ENCODE measurements at regions not wholly inside any gene's neighbourhood (a gene's known extent, or its start where the extent isn't known, plus 50 kb on each side); places are given as distances from the start of the nearest gene placed in this dataset.

DNA sequence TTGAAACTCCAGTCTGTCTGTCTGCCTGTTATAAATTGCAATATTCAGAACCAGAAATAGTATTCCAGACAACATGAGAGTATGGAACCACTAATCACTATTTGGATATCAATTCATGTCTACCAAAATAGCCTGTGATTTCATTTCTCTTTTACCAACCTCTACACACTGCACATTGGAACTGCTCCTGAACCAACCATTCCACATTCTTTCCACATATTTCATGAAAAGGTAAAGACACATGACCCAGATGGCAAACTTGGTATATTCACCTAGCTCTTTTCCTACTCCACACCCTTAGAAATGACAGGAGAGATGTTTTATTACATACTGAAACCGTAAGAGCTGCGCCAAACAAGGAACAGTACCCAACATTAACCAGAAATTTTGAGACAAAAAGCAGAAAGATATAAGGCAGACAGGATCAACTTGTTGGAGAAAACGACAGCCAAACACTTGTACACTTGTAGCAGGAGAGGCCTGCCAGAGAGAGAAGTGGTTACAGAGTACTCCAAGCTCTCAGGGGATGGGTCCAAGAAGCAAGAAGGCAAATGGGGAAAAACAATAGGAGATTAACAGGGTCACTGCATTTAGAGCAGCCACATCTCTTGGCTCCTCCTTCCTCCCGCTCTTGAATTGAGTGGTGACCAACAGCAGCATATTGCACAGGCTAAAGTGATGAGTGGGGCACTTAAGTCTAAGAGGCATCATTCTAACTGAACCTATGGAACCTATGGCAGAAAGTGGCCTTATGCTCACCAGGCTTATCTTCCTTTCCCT lies 148.7 kb downstream of the SETD4 start (continued):
- TF ChIP-seq, protein P1, sequence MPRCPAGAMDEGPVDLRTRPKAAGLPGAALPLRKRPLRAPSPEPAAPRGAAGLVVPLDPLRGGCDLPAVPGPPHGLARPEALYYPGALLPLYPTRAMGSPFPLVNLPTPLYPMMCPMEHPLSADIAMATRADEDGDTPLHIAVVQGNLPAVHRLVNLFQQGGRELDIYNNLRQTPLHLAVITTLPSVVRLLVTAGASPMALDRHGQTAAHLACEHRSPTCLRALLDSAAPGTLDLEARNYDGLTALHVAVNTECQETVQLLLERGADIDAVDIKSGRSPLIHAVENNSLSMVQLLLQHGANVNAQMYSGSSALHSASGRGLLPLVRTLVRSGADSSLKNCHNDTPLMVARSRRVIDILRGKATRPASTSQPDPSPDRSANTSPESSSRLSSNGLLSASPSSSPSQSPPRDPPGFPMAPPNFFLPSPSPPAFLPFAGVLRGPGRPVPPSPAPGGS (IDR thresholded peaks at IDR 0.05) = no peak
- TF ChIP-seq, protein P2, sequence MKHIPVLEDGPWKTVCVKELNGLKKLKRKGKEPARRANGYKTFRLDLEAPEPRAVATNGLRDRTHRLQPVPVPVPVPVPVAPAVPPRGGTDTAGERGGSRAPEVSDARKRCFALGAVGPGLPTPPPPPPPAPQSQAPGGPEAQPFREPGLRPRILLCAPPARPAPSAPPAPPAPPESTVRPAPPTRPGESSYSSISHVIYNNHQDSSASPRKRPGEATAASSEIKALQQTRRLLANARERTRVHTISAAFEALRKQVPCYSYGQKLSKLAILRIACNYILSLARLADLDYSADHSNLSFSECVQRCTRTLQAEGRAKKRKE (CRISPR knock-in tag; IDR thresholded peaks at IDR 0.05; ENCODE audit: low read depth) = no peak
- TF ChIP-seq HOXB5 (CRISPR knock-in tag; IDR thresholded peaks at IDR 0.05) = no peak

DNA sequence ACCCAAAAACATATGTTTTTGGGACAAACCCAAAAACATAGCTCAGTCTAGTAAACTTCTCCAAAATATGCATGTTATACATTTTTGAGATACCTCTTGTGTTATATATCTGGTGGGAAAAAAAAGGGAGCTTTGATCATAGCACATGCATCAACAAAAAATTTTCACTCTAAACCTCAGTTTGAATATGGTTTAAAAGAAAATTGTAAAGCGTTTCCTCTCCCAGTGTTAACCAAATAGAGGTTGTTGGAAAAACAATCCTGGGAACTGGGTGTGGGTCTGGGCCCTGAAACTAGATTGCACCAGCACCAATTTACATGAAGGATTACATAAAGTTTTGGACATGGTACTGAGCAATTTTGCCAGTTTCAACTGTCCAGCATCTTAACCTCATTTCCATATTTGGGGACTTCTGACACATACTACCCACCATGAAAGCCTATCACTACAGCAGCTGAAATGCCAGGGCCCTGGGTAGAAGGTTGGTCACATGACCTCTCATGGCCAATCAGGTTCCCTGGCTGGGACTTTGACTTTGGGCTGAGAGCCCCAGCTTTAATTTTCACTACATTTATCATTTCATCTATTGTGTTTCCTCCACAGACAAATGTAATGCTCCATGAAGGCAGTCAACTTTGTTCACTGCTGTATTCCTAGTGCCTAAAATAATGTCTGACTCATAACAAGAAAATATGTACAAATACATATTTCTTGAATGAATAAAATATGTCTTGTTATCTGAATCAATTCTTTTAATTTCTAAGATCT lies 150.7 kb downstream of the SETD4 start:
- TF ChIP-seq ZNF302 (CRISPR knock-in tag; IDR thresholded peaks at IDR 0.05) = no peak
- no peak for TF ChIP-seq MAFK (IDR thresholded peaks at IDR 0.05; ENCODE audit: partially characterized antibody)
- TF ChIP-seq RAD21 (conservative IDR thresholded peaks at IDR 0.05 in 1 of 2, IDR thresholded peaks at IDR 0.05 in 1 of 2) = no peak
- H3K27ac ChIP-seq = no peak overlapping the region
- ATAC-seq = no peak
- no peak overlapping the region for H3K4me3 ChIP-seq
- FAIRE-seq = no peak
- WGBS (ENCODE audit: missing lambda C conversion rate) = 11% methylated on average over 1 of the region's 1 CpG
- no peak for DNase-seq (ENCODE audit: low read depth in 1 of 2, low spot score in 1 of 2)
- ChIA-PET CTCF (interaction anchor here (1.2 kb wide), 1 partner anchor 9 kb away, joined by 3 read pairs; no protein-coding TSS in a partner anchor), POLR2A (no interaction called here)
- no peaks in the 10 kb centered on the region for H3K9me3 ChIP-seq
- H3K4me2 ChIP-seq = no peak overlapping the region
- no peaks in the 10 kb centered on the region for H3K4me1 ChIP-seq

DNA sequence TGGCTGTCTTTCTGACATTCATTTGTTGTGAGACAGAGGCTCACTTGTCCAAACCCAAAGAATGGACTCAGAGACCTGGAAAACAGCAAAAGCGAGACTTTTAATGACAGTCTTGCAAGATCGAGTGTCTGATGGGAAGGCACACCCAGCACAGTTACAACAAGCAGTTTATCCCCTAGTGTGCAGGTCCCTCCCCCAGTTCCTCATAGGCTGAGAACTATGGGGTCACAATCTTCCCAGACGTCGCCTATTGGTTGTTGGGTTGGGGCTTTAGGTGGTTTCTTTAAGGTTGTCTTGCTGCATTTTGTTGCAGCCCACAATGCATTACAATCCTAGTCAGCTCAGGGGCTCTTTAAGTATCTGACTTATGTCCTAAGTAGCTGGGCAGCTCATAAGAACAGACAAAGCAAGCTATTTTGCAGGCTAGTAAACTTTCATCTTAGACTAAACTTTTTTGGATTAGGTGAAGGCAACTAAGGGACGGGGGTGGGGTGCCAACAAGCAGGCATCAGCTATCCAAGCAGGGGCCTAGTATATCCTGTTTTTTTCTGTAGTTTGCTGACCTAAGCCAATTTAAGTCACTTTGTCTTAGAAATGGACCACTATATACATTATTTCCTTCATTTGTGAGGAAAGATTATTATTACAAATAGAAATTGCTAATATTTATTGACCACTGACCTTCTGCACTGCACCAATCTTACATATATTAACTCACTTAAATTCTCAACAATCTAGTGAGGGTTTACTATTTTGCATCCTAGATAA lies 151.8 kb downstream of the SETD4 start:
- no peak for ATAC-seq
- WGBS (ENCODE audit: missing lambda C conversion rate) = 71% methylated on average over 4 of the region's 5 CpGs
- POLR2A ChIA-PET = no interaction called here

More for the DNA sequence above, 151.8 kb downstream of the SETD4 start:
- TF ChIP-seq EHMT2 (IDR thresholded peaks at IDR 0.05; ENCODE audit: low read depth) (no peak), EP300 (IDR thresholded peaks at IDR 0.05) (no peak), MAFK (IDR thresholded peaks at IDR 0.05; ENCODE audit: partially characterized antibody) (no peak), SREBF2 (IDR thresholded peaks at IDR 0.05) (no peak), TFCP2L1 (CRISPR knock-in tag; IDR thresholded peaks at IDR 0.05) (no peak), POLR2A (IDR thresholded peaks at IDR 0.05; ENCODE audit: low read length) (no peak), MAZ (IDR thresholded peaks at IDR 0.05; ENCODE audit: borderline replicate concordance, low read depth, low read length) (no peak), HOXB5 (CRISPR knock-in tag; IDR thresholded peaks at IDR 0.05) (no peak), POLR2AphosphoS2 (conservative IDR thresholded peaks at IDR 0.05; ENCODE audit: low read length) (no peak), EHF (CRISPR knock-in tag; IDR thresholded peaks at IDR 0.05) (no peak), JUNB (IDR thresholded peaks at IDR 0.05) (no peak), HOXB13 (CRISPR knock-in tag; IDR thresholded peaks at IDR 0.05; ENCODE audit: low read depth) (no peak)
- TF ChIP-seq, protein P3, sequence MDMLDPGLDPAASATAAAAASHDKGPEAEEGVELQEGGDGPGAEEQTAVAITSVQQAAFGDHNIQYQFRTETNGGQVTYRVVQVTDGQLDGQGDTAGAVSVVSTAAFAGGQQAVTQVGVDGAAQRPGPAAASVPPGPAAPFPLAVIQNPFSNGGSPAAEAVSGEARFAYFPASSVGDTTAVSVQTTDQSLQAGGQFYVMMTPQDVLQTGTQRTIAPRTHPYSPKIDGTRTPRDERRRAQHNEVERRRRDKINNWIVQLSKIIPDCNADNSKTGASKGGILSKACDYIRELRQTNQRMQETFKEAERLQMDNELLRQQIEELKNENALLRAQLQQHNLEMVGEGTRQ (IDR thresholded peaks at IDR 0.05) = no peak
- TF ChIP-seq, protein P4, sequence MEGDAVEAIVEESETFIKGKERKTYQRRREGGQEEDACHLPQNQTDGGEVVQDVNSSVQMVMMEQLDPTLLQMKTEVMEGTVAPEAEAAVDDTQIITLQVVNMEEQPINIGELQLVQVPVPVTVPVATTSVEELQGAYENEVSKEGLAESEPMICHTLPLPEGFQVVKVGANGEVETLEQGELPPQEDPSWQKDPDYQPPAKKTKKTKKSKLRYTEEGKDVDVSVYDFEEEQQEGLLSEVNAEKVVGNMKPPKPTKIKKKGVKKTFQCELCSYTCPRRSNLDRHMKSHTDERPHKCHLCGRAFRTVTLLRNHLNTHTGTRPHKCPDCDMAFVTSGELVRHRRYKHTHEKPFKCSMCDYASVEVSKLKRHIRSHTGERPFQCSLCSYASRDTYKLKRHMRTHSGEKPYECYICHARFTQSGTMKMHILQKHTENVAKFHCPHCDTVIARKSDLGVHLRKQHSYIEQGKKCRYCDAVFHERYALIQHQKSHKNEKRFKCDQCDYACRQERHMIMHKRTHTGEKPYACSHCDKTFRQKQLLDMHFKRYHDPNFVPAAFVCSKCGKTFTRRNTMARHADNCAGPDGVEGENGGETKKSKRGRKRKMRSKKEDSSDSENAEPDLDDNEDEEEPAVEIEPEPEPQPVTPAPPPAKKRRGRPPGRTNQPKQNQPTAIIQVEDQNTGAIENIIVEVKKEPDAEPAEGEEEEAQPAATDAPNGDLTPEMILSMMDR (IDR thresholded peaks at IDR 0.05) = no peak
- CTCF ChIA-PET = no interaction called here
- FAIRE-seq (no peak), DNase-seq (ENCODE audit: low read depth in 1 of 2, low spot score in 1 of 2) (no peak)
- H3K4me1 ChIP-seq = no peaks in the 10 kb centered on the region
- no peak overlapping the region for H3K27ac ChIP-seq
- H3K9me3 ChIP-seq = no peaks in the 10 kb centered on the region
- H3K4me3 ChIP-seq = no peak overlapping the region
- no peak overlapping the region for H3K4me2 ChIP-seq

Data from A549 (cell line).